NCI-H2227 treated with DMSO at 0.1 percent for 48 hours (cell line): ENCODE measurements at regions not wholly inside any gene's neighbourhood (a gene's known extent, or its start where the extent isn't known, plus 50 kb on each side); places are given as distances from the start of the nearest gene placed in this dataset.

ENCODE experiments used
- DNase-seq: peaks from one replicate; lab custom pipeline; 2025; lab: John Stamatoyannopoulos, UW

- no peak for DNase-seq
These were observed 68.7 kb upstream of the FRY start for GRCh38 chr13:31962731-31963370.

- DNase-seq = no peak
These were observed 67.9 kb upstream of the FRY start for GRCh38 chr13:31963631-31964030.

- no peak for DNase-seq
These were observed 67.4 kb upstream of the FRY start for GRCh38 chr13:31964168-31964567.

- DNase-seq = no peak
These were observed 66.1 kb upstream of the FRY start for GRCh38 chr13:31965361-31966066.

- no peak for DNase-seq
These were observed 64.4 kb upstream of the FRY start for GRCh38 chr13:31967155-31967554.

- no peak for DNase-seq
These were observed 63.1 kb upstream of the FRY start for GRCh38 chr13:31968473-31968872.

- no peak for DNase-seq
These were observed 61.2 kb upstream of the FRY start for GRCh38 chr13:31970231-31970930.

GRCh38 chr13:31972453-31972852 lies 59.1 kb upstream of the FRY start:
- no peak for DNase-seq

- DNase-seq = no peak
These were observed 53.6 kb upstream of the FRY start for GRCh38 chr13:31978021-31978420.

GRCh38 chr13:31980830-31981229 lies 50.7 kb upstream of the FRY start:
- no peak for DNase-seq
